K562 (cell line): ENCODE measurements at regions not wholly inside any gene's neighbourhood (a gene's known extent, or its start where the extent isn't known, plus 50 kb on each side); places are given as distances from the start of the nearest gene placed in this dataset.

Source experiments
- ATAC-seq: fragments of 200-7000 bp; cut with Tn5 transposase; 3 replicates; pipeline ENCODE4 v1.9.1; 2020; ENCODE audit warnings: moderate library complexity
- BruUV-seq: library from RNA; stranded (reverse); fragments of 400-500 nt; replicated peaks from 2 replicates; lab custom pipeline; 2021; lab: Mats Ljungman, UMichigan
- CTCF ChIA-PET: fragments of 300-600 bp; formaldehyde crosslinking; extraction: SDS; loops from one replicate; lab custom pipeline; 2021; ENCODE audit warnings: low intra/inter-chr PET ratio; lab: Yijun Ruan, JAX
- POLR2A ChIA-PET: fragments of 300-600, 350-650 bp; sonication (Branson Sonifier 250); formaldehyde crosslinking; extraction: SDS; loops from one replicate; lab custom pipeline; 2021; ENCODE audit warnings: antibody characterized with exemption, inconsistent platforms; lab: Yijun Ruan, JAX
- DNase-seq, 4 experiments: peaks; one replicate each; pipeline versions ENCODE4 v3.0.0 to v3.0.0-alpha.2; 2011 to 2018; ENCODE audit warnings: low spot score in 3 of 4, mixed read lengths in 3 of 4; ENCODE audit errors: extremely low read depth in 1 of 4
- FAIRE-seq: peaks from 2 replicates; lab custom pipeline; 2011; peaks lifted over from hg19 to GRCh38; lab: Jason Lieb, UNC
- H2AFZ ChIP-seq: 2 replicates; pipeline ENCODE4 v1.6.0; 2011; ENCODE audit warnings: low read depth, low read length, control low read depth, inconsistent platforms
- H3K27ac ChIP-seq: fragments of 200-600 bp; 3 replicates; pipeline ENCODE4 v1.8.0; 2011; ENCODE audit warnings: low read depth, mild to moderate bottlenecking, control low read depth, inconsistent platforms, low read length, moderate library complexity, mixed read lengths; ENCODE audit errors: extremely low read depth
- H3K27me3 ChIP-seq, 2 experiments: fragments of 300-600 bp in 1 of 2; 2 replicates in 1 of 2; 3 replicates in 1 of 2; pipeline versions ENCODE4 v1.6.0 to v1.8.0; 2011; ENCODE audit warnings: inconsistent platforms in 2 of 2, low read length in 2 of 2, mild to moderate bottlenecking in 1 of 2, mixed read lengths in 1 of 2, moderate library complexity in 1 of 2; ENCODE audit not compliant: control insufficient read depth in 2 of 2, insufficient read depth in 2 of 2
- H3K36me3 ChIP-seq: fragments of 300-600 bp; 3 replicates; pipeline ENCODE4 v1.8.0; 2011; ENCODE audit warnings: mild to moderate bottlenecking, low read length, inconsistent platforms; ENCODE audit not compliant: control insufficient read depth, insufficient read depth
- H3K4me1 ChIP-seq, 2 experiments: fragments of 200-600 bp in 1 of 2; replicated peaks in 1 of 2; 2 replicates in 1 of 2; 3 replicates in 1 of 2; pipeline versions ENCODE4 v1.5.1 to v1.8.0; 2011; ENCODE audit warnings: inconsistent platforms in 2 of 2, low read length in 2 of 2, mild to moderate bottlenecking in 1 of 2, mixed read lengths in 1 of 2, moderate library complexity in 1 of 2; ENCODE audit not compliant: control insufficient read depth in 2 of 2, insufficient read depth in 2 of 2
- H3K4me2 ChIP-seq: 2 replicates; pipeline ENCODE4 v1.6.1; 2011; ENCODE audit warnings: low read length, control low read depth, inconsistent platforms, mixed read lengths; ENCODE audit not compliant: insufficient read depth
- H3K4me3 ChIP-seq: fragments of 200-600 bp; sonication (generic), shearing (Covaris generic); 2 replicates; pipeline ENCODE4 v1.5.1; 2016; ENCODE audit warnings: control low read depth, inconsistent platforms
- H3K79me2 ChIP-seq: fragments of 200-600 bp; 3 replicates; pipeline ENCODE4 v1.8.0; 2011; ENCODE audit warnings: low read length, inconsistent platforms; ENCODE audit not compliant: control insufficient read depth, insufficient read depth
- H3K9ac ChIP-seq, 2 experiments: 2 replicates each; pipeline versions ENCODE4 v1.6.0 to v1.6.1; 2011; ENCODE audit warnings: low read depth in 2 of 2, low read length in 2 of 2, control low read depth in 1 of 2, inconsistent platforms in 1 of 2, mild to moderate bottlenecking in 1 of 2, mixed read lengths in 1 of 2; ENCODE audit not compliant: insufficient read depth in 1 of 2
- H3K9me1 ChIP-seq: one replicate; pipeline ENCODE4 v1.6.0; 2011; ENCODE audit warnings: inconsistent platforms, mild to moderate bottlenecking, low read length, moderate library complexity; ENCODE audit not compliant: control insufficient read depth, insufficient read depth
- H3K9me3 ChIP-seq: replicated peaks from 2 replicates; pipeline ENCODE4 v1.5.1; 2011; ENCODE audit warnings: low read depth, low read length, inconsistent platforms; ENCODE audit not compliant: control insufficient read depth, insufficient read depth
- H4K20me1 ChIP-seq: replicated peaks from 2 replicates; pipeline ENCODE4 v1.6.1; 2011; ENCODE audit warnings: low read length, inconsistent platforms, mixed read lengths; ENCODE audit not compliant: control insufficient read depth, insufficient read depth
- BCOR ChIP-seq: fragments of 450-650 bp; IDR thresholded peaks from 2 replicates; pipeline ENCODE4 v1.6.1; 2016
- ERF ChIP-seq: fragments of 450-650 bp; formaldehyde crosslinking; IDR thresholded peaks from 2 replicates; pipeline ENCODE4 v1.4.0; 2020; ENCODE audit warnings: mild to moderate bottlenecking, mixed read lengths
- HDAC1 ChIP-seq, 2 experiments: fragments of 450-650 bp; IDR thresholded peaks; 2 replicates each; pipeline ENCODE4 v1.6.1; 2016 to 2017; ENCODE audit warnings: inconsistent platforms in 1 of 2, mild to moderate bottlenecking in 1 of 2, moderate library complexity in 1 of 2
- ILF3 ChIP-seq: fragments of 450-650 bp; IDR thresholded peaks from 2 replicates; pipeline ENCODE4 v1.6.1; 2018; ENCODE audit warnings: antibody characterized with exemption, mild to moderate bottlenecking, moderate library complexity, borderline replicate concordance
- NFRKB ChIP-seq: fragments of 450-650 bp; IDR thresholded peaks from 2 replicates; pipeline ENCODE4 v1.6.1; 2016; ENCODE audit warnings: low read depth
- U2AF2 ChIP-seq: fragments of 200-400 bp; formaldehyde crosslinking; optimal IDR thresholded peaks from 2 replicates; pipeline ENCODE3; 2017; ENCODE audit warnings: low read depth, mild to moderate bottlenecking, low read length
- ZBTB34 ChIP-seq: fragments of 250-450 bp; sonication (Bioruptor Pico); IDR thresholded peaks from 2 replicates; pipeline ENCODE4 v1.8.0; 2021; ENCODE audit warnings: mild to moderate bottlenecking, moderate library complexity
- ZNF212 ChIP-seq: fragments of 450-650 bp; formaldehyde crosslinking; IDR thresholded peaks from 2 replicates; pipeline ENCODE4 v1.4.0; 2020; ENCODE audit warnings: mild to moderate bottlenecking
- ZNF224 ChIP-seq: sonication (generic); formaldehyde crosslinking; IDR thresholded peaks from 2 replicates; pipeline ENCODE4 v1.8.0; 2022; ENCODE audit warnings: mild to moderate bottlenecking, missing genetic modification reagents
- ZNF589 ChIP-seq: fragments of 200-800 bp; sonication (Bioruptor generic); IDR thresholded peaks from 2 replicates; pipeline ENCODE4 v1.6.1; 2016; ENCODE audit warnings: low read depth, missing genetic modification characterization, missing compliant biosample characterization
- ZNF830 ChIP-seq: fragments of 250-450 bp; sonication (Bioruptor Pico); IDR thresholded peaks from 2 replicates; pipeline ENCODE4 v1.5.0; 2021; ENCODE audit warnings: mild to moderate bottlenecking
- WGBS: fragments of 100-300 bp; shearing (Covaris generic); methylation state at CpG from one replicate; pipeline ENCODE4 v1.1.6; 2016; ENCODE audit warnings: low coverage, mixed read lengths; ENCODE audit not compliant: insufficient coverage; ENCODE audit errors: missing lambda C conversion rate; 5-methylcytosine and 5-hydroxymethylcytosine counted together
- in situ Hi-C: fragments of 300-500 bp; cut with MboI; formaldehyde crosslinking; loops from 4 replicates; pipeline ENCODE4 v1.15.0; 2018; ENCODE audit warnings: inconsistent platforms, mixed read lengths
- intact Hi-C: fragments of 100-400 bp; cut with micrococcal nuclease; formaldehyde crosslinking; loops from 2 replicates; pipeline ENCODE4 v1.14.2; 2022

GRCh38 chr7:153454306-153454705 is 597.9 kb upstream of the DPP6 start:
- Histone ChIP-seq H3K4me3 (no peak overlapping the region), H3K79me2 (no peaks in the 10 kb centered on the region), H3K9ac (no peak overlapping the region), H3K4me2 (no peak overlapping the region), H3K27ac (no peak overlapping the region), H3K36me3 (no peaks in the 10 kb centered on the region), H3K9me3 (no peaks in the 10 kb centered on the region), H4K20me1 (0 out of 2 replicates have a peak, but pooled peaks cover 3% of the 10 kb centered on the region), H3K9me1 (no peaks in the 10 kb centered on the region), H3K27me3 (peaks cover 20 to 24% of the 10 kb centered on the region in 2 experiments; a peak in 3 of 5 replicates), H3K4me1 (no peaks in the 10 kb centered on the region), H2AFZ (no peak overlapping the region)
- FAIRE-seq (no peak), ATAC-seq (no peak), DNase-seq (no peak)
- no TSS peak for BruUV-seq
- intact Hi-C loops: no loop called here
- TF ChIP-seq ZNF224 (CRISPR knock-in tag) (no peak), HDAC1 (IDR thresholded peaks at IDR 0.05) (no peak), BCOR (no peak), ZNF589 (CRISPR knock-in tag) (no peak), ILF3 (no peak), ZBTB34 (CRISPR knock-in tag) (no peak), U2AF2 (no peak), ERF (no peak), NFRKB (no peak), ZNF212 (CRISPR knock-in tag) (no peak), ZNF830 (CRISPR knock-in tag) (no peak)
- in situ Hi-C loops: no loop called here
- 2% methylated on average over 9 of the region's 9 CpGs for WGBS
- POLR2A ChIA-PET: interaction anchor here (0.7 to 1.5 kb wide), 4 partner anchors 10 to 823 kb away, joined by 3 to 8 read pairs (median 4); no protein-coding TSS in a partner anchor
- CTCF ChIA-PET: no interaction called here
